Activated naive CD8-positive, alpha-beta T cell (primary cell): ENCODE measurements at regions not wholly inside any gene's neighbourhood (a gene's known extent, or its start where the extent isn't known, plus 50 kb on each side); places are given as distances from the start of the nearest gene placed in this dataset.
"Not testable (repeated sequence)": the region's sequence is repeated elsewhere in the genome, so short reads cannot be mapped to it uniquely, and the experiment has no call there.

Experiments
- H3K27ac Mint-ChIP-seq: one replicate; pipeline ENCODE4 v1.8.0; 2021; ENCODE audit warnings: mixed read lengths
- H3K27me3 Mint-ChIP-seq: one replicate; pipeline ENCODE4 v1.8.0; 2021; ENCODE audit warnings: mixed read lengths
- H3K36me3 Mint-ChIP-seq: one replicate; pipeline ENCODE4 v1.8.0; 2021; ENCODE audit warnings: mixed read lengths
- H3K4me1 Mint-ChIP-seq: one replicate; pipeline ENCODE4 v1.8.0; 2021; ENCODE audit warnings: low read depth, mixed read lengths
- H3K4me3 Mint-ChIP-seq: one replicate; pipeline ENCODE4 v1.8.0; 2021; ENCODE audit warnings: mild to moderate bottlenecking, mixed read lengths
- H3K9me3 Mint-ChIP-seq: one replicate; pipeline ENCODE4 v1.8.0; 2021; ENCODE audit warnings: low read depth, mixed read lengths

DNA sequence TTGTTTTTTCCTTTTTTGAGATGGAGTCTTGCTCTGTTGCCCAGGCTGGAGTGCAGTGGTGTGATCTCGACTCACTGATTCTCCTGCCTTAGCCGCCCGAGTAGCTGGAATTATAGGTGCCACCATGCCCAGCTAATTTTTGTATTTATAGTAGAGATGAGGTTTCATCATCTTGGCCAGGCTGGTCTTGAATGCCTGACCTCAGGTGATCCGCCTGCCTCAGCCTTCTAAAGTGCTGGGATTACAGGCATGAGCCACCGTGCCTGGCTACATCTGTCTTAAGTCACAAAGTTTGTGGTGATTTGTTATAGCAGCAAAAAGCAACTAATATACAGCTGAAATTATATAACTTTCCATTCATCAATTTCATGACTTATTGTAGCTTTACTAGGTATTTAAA, 198.2 kb downstream of the JCAD start:
- not testable (repeated sequence) for H3K36me3 Mint-ChIP-seq, H3K4me3 Mint-ChIP-seq, H3K9me3 Mint-ChIP-seq, H3K27me3 Mint-ChIP-seq, H3K4me1 Mint-ChIP-seq, H3K27ac Mint-ChIP-seq

DNA sequence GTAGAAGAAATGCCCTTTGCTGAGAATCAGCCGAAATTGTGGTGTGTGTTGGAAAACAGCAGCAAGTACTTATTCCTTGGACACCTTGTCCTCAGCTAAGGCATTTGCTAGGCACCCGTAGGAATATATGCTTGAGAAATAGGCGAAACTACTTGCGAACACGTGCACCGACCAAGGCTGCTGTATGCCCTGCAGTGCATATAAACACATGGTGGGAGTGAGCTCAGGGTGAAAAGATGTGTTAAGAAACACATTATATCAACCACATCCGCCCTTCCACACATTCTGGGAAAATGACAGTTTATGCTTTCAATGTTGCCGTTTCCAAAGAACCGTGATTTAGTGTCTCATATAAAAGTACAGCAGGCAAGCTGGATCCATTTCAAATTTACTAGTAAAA, 199.2 kb downstream of the JCAD start:
- Mint-ChIP-seq H3K36me3 (no peaks in the 10 kb centered on the region), H3K27ac (no peak overlapping the region), H3K9me3 (no peaks in the 10 kb centered on the region), H3K4me1 (no peaks in the 10 kb centered on the region), H3K27me3 (peaks cover 8% of the 10 kb centered on the region), H3K4me3 (no peak overlapping the region)

DNA sequence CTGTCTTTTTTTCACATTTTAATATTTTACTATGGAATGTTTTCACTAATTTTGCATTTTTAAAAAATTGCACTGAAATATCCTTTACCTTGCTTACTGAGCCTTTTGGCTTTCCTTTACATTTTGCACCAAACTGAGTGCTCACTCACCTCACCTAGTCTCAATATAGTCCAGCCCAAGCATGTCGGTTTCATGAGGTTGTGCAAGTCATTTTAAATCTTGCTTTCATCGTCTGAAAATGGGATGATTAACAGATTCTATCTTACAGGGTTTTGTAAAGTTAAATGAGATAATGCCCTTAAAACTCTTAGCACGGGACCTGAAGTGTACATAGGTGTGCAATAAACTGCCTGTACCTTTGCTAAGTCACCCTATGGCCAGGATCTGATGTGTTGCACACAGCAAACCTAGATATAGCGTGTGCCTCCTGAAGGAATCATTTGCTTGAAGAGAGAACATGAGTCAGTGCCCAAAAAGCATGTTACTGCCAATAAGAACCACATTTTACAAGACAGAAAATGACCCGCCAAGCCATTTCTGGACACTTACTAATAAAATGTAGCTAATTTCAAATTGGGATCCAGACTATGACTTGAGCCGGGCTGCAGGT, 199.8 kb downstream of the JCAD start:
- Mint-ChIP-seq H3K4me3 (no peak overlapping the region), H3K27me3 (peaks cover 8% of the 10 kb centered on the region), H3K4me1 (no peaks in the 10 kb centered on the region), H3K36me3 (no peaks in the 10 kb centered on the region), H3K27ac (no peak overlapping the region), H3K9me3 (no peaks in the 10 kb centered on the region)

DNA sequence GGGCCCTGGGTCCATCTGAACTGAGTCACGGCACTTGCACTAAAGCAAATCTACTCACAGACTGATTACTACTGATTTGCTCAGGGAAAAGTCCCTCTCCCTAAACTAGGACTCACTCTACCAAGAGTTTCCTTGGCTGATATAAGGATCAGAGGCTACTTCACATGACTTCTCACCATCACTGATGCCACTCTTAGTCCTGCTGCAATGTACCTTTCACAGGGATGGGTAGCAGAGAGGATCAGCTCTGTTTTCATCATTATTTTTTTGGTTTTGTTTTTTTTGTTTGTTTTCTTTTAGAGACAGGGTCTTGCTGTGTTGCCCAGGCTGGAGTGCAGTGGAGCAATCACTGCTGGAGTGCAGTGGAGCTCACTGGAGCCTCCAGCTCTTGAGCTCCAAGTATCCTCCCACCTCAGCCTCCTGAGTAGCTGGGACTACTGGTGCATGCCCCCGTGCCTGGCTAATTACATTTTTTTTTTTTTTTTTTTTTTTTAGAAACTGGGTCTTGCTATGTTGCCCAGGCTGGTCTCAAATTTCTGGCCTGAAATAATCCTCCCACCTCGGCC, 200.6 kb downstream of the JCAD start:
- H3K4me1 Mint-ChIP-seq = no peaks in the 10 kb centered on the region
- H3K27me3 Mint-ChIP-seq = peaks cover 8% of the 10 kb centered on the region
- no peaks in the 10 kb centered on the region for H3K36me3 Mint-ChIP-seq
- H3K4me3 Mint-ChIP-seq = no peak overlapping the region
- no peaks in the 10 kb centered on the region for H3K9me3 Mint-ChIP-seq
- no peak overlapping the region for H3K27ac Mint-ChIP-seq

DNA sequence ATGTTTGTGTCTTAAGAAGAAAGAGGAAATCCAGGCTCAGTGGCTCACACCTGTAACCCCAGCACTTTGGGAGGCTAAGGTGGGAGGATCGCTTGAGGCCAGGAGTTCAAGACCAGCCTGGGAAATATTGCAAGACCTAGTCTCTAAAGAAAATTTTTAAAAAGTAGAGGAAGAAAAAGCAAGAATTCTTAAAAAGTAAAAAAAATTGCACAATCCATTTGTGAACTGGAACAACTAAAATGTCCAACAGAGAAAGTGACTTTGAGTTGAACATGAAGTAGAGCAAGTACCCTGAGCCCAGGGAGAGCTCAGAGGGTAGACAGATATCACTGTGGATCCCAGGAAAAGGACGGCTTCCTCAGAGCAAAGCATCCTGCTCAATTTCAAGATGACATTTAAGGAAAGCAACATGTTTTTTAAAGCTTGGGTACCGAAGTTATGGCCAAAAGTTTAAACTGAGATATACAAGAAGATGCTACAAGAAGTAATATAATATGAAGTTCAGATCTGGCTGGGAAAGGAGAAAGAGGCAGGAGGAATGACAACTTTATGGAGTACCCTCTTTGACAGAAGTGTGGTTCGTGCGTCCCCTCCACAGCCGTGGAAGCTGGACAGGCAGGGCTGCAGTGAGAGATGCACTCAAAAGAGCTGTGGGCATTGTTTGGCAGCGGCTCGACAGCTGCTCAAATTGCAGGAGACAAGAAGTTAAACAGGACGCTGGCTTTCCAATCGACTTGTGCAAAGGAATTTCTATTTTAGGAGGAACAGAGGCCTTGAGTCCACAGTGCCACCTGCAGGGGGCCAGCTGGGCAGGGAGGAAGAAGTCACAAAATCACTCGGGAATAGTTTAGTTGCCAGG, 201.3 kb downstream of the JCAD start:
- Mint-ChIP-seq H3K27ac (no peak overlapping the region), H3K4me1 (no peaks in the 10 kb centered on the region), H3K36me3 (no peaks in the 10 kb centered on the region), H3K4me3 (no peak overlapping the region), H3K27me3 (peaks cover 8% of the 10 kb centered on the region), H3K9me3 (no peaks in the 10 kb centered on the region)

DNA sequence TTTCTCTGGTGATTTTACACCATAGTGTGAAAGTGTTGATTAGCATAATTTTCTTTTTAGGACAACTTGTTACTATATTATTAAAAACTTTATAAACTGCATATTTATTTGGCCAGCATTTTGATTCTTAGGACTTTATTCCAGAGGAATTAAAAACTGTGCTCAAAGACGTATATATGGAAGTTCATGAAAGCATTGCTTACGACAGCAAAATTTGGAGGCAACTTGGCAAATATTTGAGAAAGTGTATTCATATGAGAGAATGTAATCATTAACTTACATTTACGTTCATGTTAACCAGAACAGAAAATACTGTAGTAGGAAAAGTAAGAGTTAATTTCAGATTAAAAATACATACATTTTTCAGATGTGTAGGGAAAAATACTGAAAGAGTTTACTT, 203.1 kb downstream of the JCAD start:
- Mint-ChIP-seq H3K4me1 (no peaks in the 10 kb centered on the region), H3K27me3 (peaks cover 8% of the 10 kb centered on the region), H3K9me3 (no peaks in the 10 kb centered on the region), H3K27ac (no peak overlapping the region), H3K4me3 (no peak overlapping the region), H3K36me3 (no peaks in the 10 kb centered on the region)

DNA sequence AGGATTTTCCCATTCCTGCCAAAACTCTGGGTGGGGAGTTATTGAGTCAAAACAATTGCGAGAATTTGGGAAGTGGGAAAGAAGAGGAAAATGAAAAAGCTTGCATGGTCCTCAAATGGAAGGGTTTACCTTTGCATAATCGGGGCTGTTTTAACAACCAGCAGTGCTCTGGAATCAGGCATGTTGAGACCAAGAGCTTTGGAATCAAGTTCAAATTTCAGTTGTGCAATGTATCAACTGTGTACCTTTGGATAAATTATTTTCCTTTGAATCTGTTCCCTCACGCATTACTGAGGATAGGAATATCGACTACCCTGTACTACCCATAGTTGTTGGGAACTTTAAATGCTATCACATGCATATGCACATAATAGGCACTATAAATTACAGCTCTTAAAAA, 205.5 kb downstream of the JCAD start:
- Mint-ChIP-seq H3K27me3 (peaks cover 4% of the 10 kb centered on the region), H3K27ac (no peak overlapping the region), H3K4me1 (no peaks in the 10 kb centered on the region), H3K4me3 (no peak overlapping the region), H3K36me3 (no peaks in the 10 kb centered on the region), H3K9me3 (no peaks in the 10 kb centered on the region)

DNA sequence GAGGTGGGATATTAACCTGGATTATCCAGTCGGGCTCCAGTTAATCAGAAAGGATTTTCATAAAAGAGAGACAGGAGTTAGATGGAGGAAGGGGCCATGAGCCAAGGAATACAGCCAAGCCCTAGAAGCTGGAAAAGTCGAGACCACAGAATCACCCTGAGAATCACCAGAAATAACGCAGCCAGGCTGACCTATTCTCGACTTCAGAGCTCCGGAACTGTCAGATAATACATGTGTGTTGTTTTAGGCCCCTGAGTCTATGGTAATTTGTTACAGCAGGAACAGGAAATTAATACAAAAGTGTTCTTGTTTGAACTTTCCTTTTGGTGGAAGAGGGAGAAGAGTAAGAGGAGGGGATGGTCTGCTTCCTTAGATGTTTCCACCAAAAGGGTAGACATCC, 208.1 kb downstream of the JCAD start:
- Mint-ChIP-seq H3K27me3 (peaks cover 2% of the 10 kb centered on the region), H3K4me1 (no peaks in the 10 kb centered on the region), H3K9me3 (no peaks in the 10 kb centered on the region), H3K4me3 (no peak overlapping the region), H3K36me3 (no peaks in the 10 kb centered on the region), H3K27ac (no peak overlapping the region)

DNA sequence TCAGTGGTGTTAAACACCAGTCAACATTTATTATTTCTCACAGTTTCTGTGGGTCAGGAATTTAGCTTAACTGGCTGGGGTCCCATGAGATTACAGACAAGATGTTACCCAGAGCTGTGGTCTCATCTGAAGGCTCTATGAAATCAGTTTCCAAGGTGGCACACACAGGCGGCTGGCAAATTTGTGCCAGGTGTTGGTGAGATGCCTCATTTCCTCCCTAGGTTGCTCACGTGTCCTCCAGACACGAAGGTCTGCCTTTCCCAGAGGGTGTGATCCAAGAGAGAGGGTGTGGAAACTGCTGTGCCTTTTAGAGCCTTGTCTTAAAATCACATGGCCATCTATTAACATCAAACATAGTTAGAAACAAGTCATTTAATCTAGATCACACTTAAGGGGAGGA, 209.0 kb downstream of the JCAD start:
- Mint-ChIP-seq H3K4me1 (no peaks in the 10 kb centered on the region), H3K27ac (no peak overlapping the region), H3K4me3 (no peak overlapping the region), H3K36me3 (no peaks in the 10 kb centered on the region), H3K9me3 (no peaks in the 10 kb centered on the region), H3K27me3 (peaks cover 2% of the 10 kb centered on the region)

DNA sequence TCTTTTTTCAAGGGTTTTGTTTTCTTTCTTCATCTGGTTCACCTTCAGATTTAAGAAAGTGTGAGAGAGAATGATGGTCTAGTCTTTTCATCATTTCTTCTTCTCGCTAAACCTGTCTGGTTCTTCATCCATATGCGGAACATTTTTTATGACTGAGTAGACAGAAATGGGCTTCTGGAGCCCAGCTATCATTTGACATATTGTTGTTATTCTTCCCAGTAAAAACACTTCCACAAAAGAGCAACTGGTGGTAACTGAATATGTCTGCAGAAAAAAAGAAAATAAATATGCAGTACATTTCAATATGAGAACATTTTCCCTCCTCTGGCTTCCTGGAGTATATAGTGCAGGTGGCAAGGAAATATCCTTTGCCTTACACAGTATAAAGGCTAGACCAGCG, 209.5 kb downstream of the JCAD start:
- Mint-ChIP-seq H3K27ac (no peak overlapping the region), H3K4me1 (no peaks in the 10 kb centered on the region), H3K4me3 (no peak overlapping the region), H3K27me3 (peaks cover 2% of the 10 kb centered on the region), H3K9me3 (no peaks in the 10 kb centered on the region), H3K36me3 (no peaks in the 10 kb centered on the region)

DNA sequence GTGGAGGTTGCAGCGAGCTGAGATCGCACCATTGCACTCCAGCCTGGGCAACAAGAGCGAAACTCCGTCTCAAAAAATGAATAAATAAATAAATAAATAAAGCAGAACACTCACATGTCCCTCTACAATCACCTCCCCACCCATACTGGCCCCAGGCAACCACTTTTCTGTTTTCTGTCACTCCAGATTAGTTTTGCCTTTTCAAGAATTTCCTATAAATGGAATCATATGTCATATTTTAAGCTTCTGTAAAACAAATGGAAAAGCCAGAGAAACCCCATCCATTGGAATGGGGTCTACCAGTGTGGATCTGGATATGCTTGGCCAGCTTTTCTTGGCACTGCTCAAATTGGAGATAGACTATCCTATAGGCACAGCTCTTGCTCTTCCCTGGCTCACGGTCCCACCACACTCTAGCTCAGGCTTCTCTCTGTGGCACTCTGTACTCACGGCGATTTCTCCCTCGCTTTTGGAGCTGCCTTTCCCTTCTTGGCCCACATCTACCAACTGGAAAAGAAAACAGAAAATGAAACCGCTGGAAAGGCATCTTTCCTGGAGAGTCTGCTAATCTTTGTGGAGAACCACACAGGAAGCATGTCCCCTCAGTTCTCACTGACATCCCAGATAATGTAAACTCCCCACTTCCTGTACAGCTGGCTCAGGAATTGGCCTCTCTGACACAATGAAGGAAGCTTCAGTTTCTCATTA, 210.1 kb downstream of the JCAD start:
- Mint-ChIP-seq H3K36me3 (no peaks in the 10 kb centered on the region), H3K27me3 (peaks cover 2% of the 10 kb centered on the region), H3K4me3 (no peak overlapping the region), H3K27ac (no peak overlapping the region), H3K9me3 (no peaks in the 10 kb centered on the region), H3K4me1 (no peaks in the 10 kb centered on the region)

DNA sequence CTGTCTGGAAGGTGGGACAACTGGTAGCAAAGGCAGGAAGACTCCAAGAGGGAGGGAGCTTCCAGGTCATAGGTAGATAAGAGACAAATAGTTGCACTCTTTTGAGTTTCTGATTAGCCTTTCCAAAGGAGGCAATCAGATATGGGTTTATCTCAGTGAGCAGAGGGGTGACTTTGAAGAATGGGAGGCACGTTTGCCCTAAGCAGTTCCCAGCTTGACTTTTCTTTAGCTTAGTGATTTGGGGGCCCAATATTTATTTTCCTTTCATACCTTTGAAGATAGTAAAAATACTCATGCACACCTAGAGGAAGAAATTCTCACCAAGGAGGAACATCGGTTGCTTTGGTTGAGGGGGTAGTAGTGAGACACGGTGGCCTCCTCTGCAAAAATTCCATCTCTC, 212.1 kb upstream of the SVIL start:
- Mint-ChIP-seq H3K9me3 (no peaks in the 10 kb centered on the region), H3K27me3 (peaks cover 2% of the 10 kb centered on the region), H3K4me1 (no peaks in the 10 kb centered on the region), H3K27ac (no peak overlapping the region), H3K4me3 (no peak overlapping the region), H3K36me3 (no peaks in the 10 kb centered on the region)

DNA sequence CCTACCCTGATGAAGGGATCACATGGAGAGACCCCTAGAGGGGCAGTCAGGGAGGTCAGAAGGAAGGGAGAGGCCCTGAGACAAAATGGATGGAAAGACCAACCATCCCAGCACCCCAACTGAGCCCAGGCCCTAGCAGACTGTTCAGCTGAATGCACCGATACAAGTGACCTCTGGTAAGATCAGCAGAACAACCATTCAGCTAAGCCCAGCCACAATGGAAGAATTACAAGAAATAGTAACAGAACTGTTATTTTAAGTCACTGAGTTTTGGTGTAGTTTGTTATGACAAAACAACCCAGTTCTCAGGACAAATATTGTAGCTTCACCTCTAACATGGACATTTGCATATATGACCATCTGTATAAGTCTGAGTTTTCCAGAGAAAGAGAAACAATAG, 210.4 kb upstream of the SVIL start:
- H3K36me3 Mint-ChIP-seq = no peaks in the 10 kb centered on the region
- no peaks in the 10 kb centered on the region for H3K9me3 Mint-ChIP-seq
- peaks cover 1% of the 10 kb centered on the region for H3K27me3 Mint-ChIP-seq
- H3K4me1 Mint-ChIP-seq = no peaks in the 10 kb centered on the region
- no peak overlapping the region for H3K27ac Mint-ChIP-seq
- no peak overlapping the region for H3K4me3 Mint-ChIP-seq

DNA sequence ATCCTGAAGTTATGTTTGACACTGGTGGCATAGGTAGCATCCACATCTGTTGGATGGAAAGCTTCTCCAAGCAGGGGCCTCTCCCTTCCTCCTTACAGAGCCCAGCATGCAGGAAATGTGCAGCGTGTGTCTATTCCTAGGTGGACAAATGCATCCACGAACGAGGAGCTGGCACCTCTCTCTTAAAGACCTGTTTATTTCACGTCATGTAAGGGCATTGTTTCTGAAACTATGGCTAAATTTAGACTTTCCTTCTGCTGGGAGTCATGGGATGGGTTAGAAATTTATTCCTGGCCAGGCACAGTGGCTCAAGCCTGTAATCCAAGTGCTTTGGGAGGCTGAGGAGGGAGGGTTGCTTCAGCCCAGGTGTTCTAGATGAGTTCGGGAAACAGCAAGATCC, 208.4 kb upstream of the SVIL start:
- H3K27me3 Mint-ChIP-seq = no peaks in the 10 kb centered on the region
- no peaks in the 10 kb centered on the region for H3K36me3 Mint-ChIP-seq
- H3K4me1 Mint-ChIP-seq = no peaks in the 10 kb centered on the region
- no peak overlapping the region for H3K4me3 Mint-ChIP-seq
- H3K27ac Mint-ChIP-seq = no peak overlapping the region
- H3K9me3 Mint-ChIP-seq = no peaks in the 10 kb centered on the region
